Endothelial cell of umbilical vein (primary cell): ENCODE measurements at regions not wholly inside any gene's neighbourhood (a gene's known extent, or its start where the extent isn't known, plus 50 kb on each side); places are given as distances from the start of the nearest gene placed in this dataset.

ENCODE experiments used
- BruUV-seq: library from RNA; stranded (reverse); fragments of 400-500 nt; replicated peaks from 2 replicates; lab custom pipeline; 2021; lab: Mats Ljungman, UMichigan
- CTCF ChIA-PET: fragments of 300-600, 350-600 bp; sonication (Branson Sonifier 250); formaldehyde crosslinking; loops from one replicate; lab custom pipeline; 2021; ENCODE audit warnings: antibody characterized with exemption, inconsistent platforms; lab: Charles Lee
- POLR2A ChIA-PET: fragments of 300-600, 350-600 bp; sonication (Branson Sonifier 250); formaldehyde crosslinking; loops from one replicate; lab custom pipeline; 2021; ENCODE audit warnings: antibody characterized with exemption, inconsistent platforms; lab: Charles Lee
- DNase-seq: peaks from one replicate; pipeline ENCODE4 v3.0.0-alpha.2; 2011; ENCODE audit warnings: low read depth, low spot score
- FAIRE-seq: peaks from 2 replicates; lab custom pipeline; 2011; peaks lifted over from hg19 to GRCh38; lab: Jason Lieb, UNC
- H2AFZ ChIP-seq: 2 replicates; pipeline ENCODE4 v1.6.0; 2012; ENCODE audit warnings: low read depth, low read length, control low read depth, inconsistent platforms
- H3K27ac ChIP-seq: 2 replicates; pipeline ENCODE4 v1.5.1; 2011; ENCODE audit warnings: low read depth, mild to moderate bottlenecking, control low read depth, low read length, moderate library complexity; ENCODE audit not compliant: insufficient read depth
- H3K27me3 ChIP-seq, 2 experiments: 2 replicates each; pipeline versions ENCODE4 v1.6.0 to v1.6.1; 2011; ENCODE audit warnings: low read length in 2 of 2, mixed read lengths in 1 of 2; ENCODE audit not compliant: control insufficient read depth in 2 of 2, insufficient read depth in 2 of 2
- H3K36me3 ChIP-seq, 2 experiments: 2 replicates in 1 of 2; 3 replicates in 1 of 2; pipeline ENCODE4 v1.5.1; 2011; ENCODE audit warnings: low read length in 2 of 2, mild to moderate bottlenecking in 1 of 2, moderate library complexity in 1 of 2; ENCODE audit not compliant: control insufficient read depth in 2 of 2, insufficient read depth in 2 of 2; ENCODE audit errors: extremely low read depth in 1 of 2
- H3K4me1 ChIP-seq: 3 replicates; pipeline ENCODE4 v1.5.1; 2011; ENCODE audit warnings: mild to moderate bottlenecking, low read length; ENCODE audit not compliant: control insufficient read depth, insufficient read depth; ENCODE audit errors: extremely low read depth
- H3K4me2 ChIP-seq: 2 replicates; pipeline ENCODE4 v1.6.1; 2011; ENCODE audit warnings: low read length, control low read depth, mixed read lengths; ENCODE audit not compliant: insufficient read depth
- H3K4me3 ChIP-seq, 3 experiments: fragments of 200-600 bp in 1 of 3; sonication (generic), shearing (Covaris generic) in 1 of 3; replicated peaks in 1 of 3; 2 replicates each; pipeline ENCODE4 v1.5.1; 2011 to 2016; ENCODE audit warnings: control low read depth in 3 of 3, low read length in 3 of 3, mild to moderate bottlenecking in 2 of 3, inconsistent platforms in 1 of 3, low read depth in 1 of 3, moderate library complexity in 1 of 3; ENCODE audit not compliant: insufficient read depth in 1 of 3
- H3K79me2 ChIP-seq: 2 replicates; pipeline ENCODE4 v1.6.0; 2012; ENCODE audit warnings: low read length, inconsistent platforms; ENCODE audit not compliant: control insufficient read depth, insufficient read depth
- H3K9ac ChIP-seq: replicated peaks from 2 replicates; pipeline ENCODE3; 2011; ENCODE audit warnings: low read length, control low read depth; ENCODE audit not compliant: insufficient read depth; ENCODE audit errors: extremely low read depth
- H3K9me1 ChIP-seq: replicated peaks from 3 replicates; pipeline ENCODE4 v1.6.0; 2011; ENCODE audit warnings: mild to moderate bottlenecking, low read length; ENCODE audit not compliant: control insufficient read depth, insufficient read depth; ENCODE audit errors: extremely low read depth
- H3K9me3 ChIP-seq: replicated peaks from 2 replicates; pipeline ENCODE4 v1.5.1; 2012; ENCODE audit warnings: low read length, inconsistent platforms; ENCODE audit not compliant: control insufficient read depth, insufficient read depth
- H4K20me1 ChIP-seq: replicated peaks from 2 replicates; pipeline ENCODE3; 2011; ENCODE audit warnings: mild to moderate bottlenecking, low read length; ENCODE audit not compliant: control insufficient read depth, insufficient read depth; ENCODE audit errors: extremely low read depth
- CTCF ChIP-seq, 2 donors: IDR thresholded peaks; 1 replicate in 1 of 2; 2 replicates in 1 of 2; pipeline ENCODE4 v1.5.1; 2011; ENCODE audit warnings: low read length in 2 of 2, mild to moderate bottlenecking in 2 of 2, moderate library complexity in 2 of 2, control low read depth in 1 of 2, inconsistent platforms in 1 of 2, low read depth in 1 of 2; ENCODE audit not compliant: insufficient read depth in 1 of 2; ENCODE audit errors: extremely low read depth in 1 of 2
- EZH2 ChIP-seq: IDR thresholded peaks from 2 replicates; pipeline ENCODE4 v1.6.1; 2012; ENCODE audit warnings: borderline replicate concordance, low read depth, mild to moderate bottlenecking, moderate library complexity, low read length, inconsistent platforms; ENCODE audit not compliant: severe bottlenecking
- FOS ChIP-seq: IDR thresholded peaks from 2 replicates; pipeline ENCODE4 v1.6.1; 2011; ENCODE audit warnings: mild to moderate bottlenecking, low read length, moderate library complexity, borderline replicate concordance; ENCODE audit not compliant: insufficient read depth
- GATA2 ChIP-seq: IDR thresholded peaks from 2 replicates; pipeline ENCODE4 v1.7.0; 2011; ENCODE audit warnings: low read depth, mild to moderate bottlenecking, moderate library complexity, mixed read lengths, low read length; ENCODE audit not compliant: insufficient read length, insufficient read depth
- JUN ChIP-seq: IDR thresholded peaks from 2 replicates; pipeline ENCODE4 v1.6.1; 2011; ENCODE audit warnings: borderline replicate concordance, low read depth; ENCODE audit not compliant: insufficient read length, insufficient read depth
- MAX ChIP-seq: IDR thresholded peaks from 2 replicates; pipeline ENCODE4 v1.6.1; 2011; ENCODE audit not compliant: insufficient read depth, insufficient read length
- POLR2A ChIP-seq: IDR thresholded peaks from 2 replicates; pipeline ENCODE4 v1.6.1; 2012; ENCODE audit warnings: low read depth, mild to moderate bottlenecking, control low read depth, low read length
- POLR2AphosphoS5 ChIP-seq: IDR thresholded peaks from 2 replicates; pipeline ENCODE4 v1.6.1; 2012; ENCODE audit warnings: low read depth, mild to moderate bottlenecking, control low read depth, low read length, moderate library complexity; ENCODE audit not compliant: insufficient read depth
- dilution Hi-C: fragments of 300-500 bp; cut with MboI; formaldehyde crosslinking; loops from one replicate; pipeline ENCODE4 v1.15.0; 2019; ENCODE audit warnings: low sequenced_read_pairs; ENCODE audit not compliant: extremely low pct_ligation_motif_present
- intact Hi-C: fragments of 100-400 bp; cut with micrococcal nuclease; formaldehyde crosslinking; loops from one replicate; pipeline ENCODE4 v1.10.0; 2022

- intact Hi-C loops (no loop called here), dilution Hi-C loops (no loop called here)
- H2AFZ ChIP-seq, result no peak overlapping the region
- DNase-seq (no peak), FAIRE-seq (no peak)
- H3K9me3 ChIP-seq, result peaks cover 1% of the 10 kb centered on the region
- H4K20me1 ChIP-seq, result no peaks in the 10 kb centered on the region
- H3K9ac ChIP-seq, result no peak overlapping the region
- no peaks in the 10 kb centered on the region for H3K27me3 ChIP-seq
- no peaks in the 10 kb centered on the region for H3K36me3 ChIP-seq
- no peak overlapping the region for H3K4me2 ChIP-seq
- no peaks in the 10 kb centered on the region for H3K9me1 ChIP-seq
- no peak overlapping the region for H3K27ac ChIP-seq
- BruUV-seq, result no TSS peak
- no peaks in the 10 kb centered on the region for H3K4me1 ChIP-seq
- no peak overlapping the region for H3K4me3 ChIP-seq
- no peaks in the 10 kb centered on the region for H3K79me2 ChIP-seq
- POLR2A ChIA-PET, result no interaction called here
- TF ChIP-seq POLR2A (no peak), EZH2 (no peak), POLR2AphosphoS5 (no peak), GATA2 (no peak), FOS (no peak), MAX (no peak), JUN (no peak)
- CTCF ChIA-PET, result no interaction called here
These were observed 217.3 kb upstream of the MTNR1B start for GRCh38 chr11:92752122-92752521.

GRCh38 chr11:92753161-92753560, 216.3 kb upstream of the MTNR1B start:
- Histone ChIP-seq H3K27me3 (no peaks in the 10 kb centered on the region), H3K4me2 (no peak overlapping the region), H3K9ac (no peak overlapping the region), H3K4me1 (no peaks in the 10 kb centered on the region), H3K36me3 (no peaks in the 10 kb centered on the region), H3K27ac (no peak overlapping the region), H3K79me2 (no peaks in the 10 kb centered on the region), H3K4me3 (no peak overlapping the region), H3K9me1 (no peaks in the 10 kb centered on the region), H4K20me1 (no peaks in the 10 kb centered on the region), H2AFZ (no peak overlapping the region), H3K9me3 (peaks cover 1% of the 10 kb centered on the region)
- intact Hi-C loops, result no loop called here
- no peak for FAIRE-seq
- TF ChIP-seq POLR2AphosphoS5, result no peak
- TF ChIP-seq CTCF (IDR thresholded peaks at IDR 0.05; ENCODE audit: extremely low read depth in 1 of 2, insufficient read depth in 1 of 2, low read depth in 1 of 2, low read length in 2 of 2), result no peak
- TF ChIP-seq GATA2, result no peak
- dilution Hi-C loops, result no loop called here
- no TSS peak for BruUV-seq
- DNase-seq, result no peak
- POLR2A ChIA-PET, result no interaction called here
- CTCF ChIA-PET, result no interaction called here
